Upper lobe of left lung (tissue), 4 donors: ENCODE measurements at regions not wholly inside any gene's neighbourhood (a gene's known extent, or its start where the extent isn't known, plus 50 kb on each side); places are given as distances from the start of the nearest gene placed in this dataset.

ENCODE experiments used
- CTCF ChIP-seq, 6 experiments: fragments of 450-650 bp in 4 of 6; fragments of 200-600 bp in 2 of 6; sonication (generic) in 2 of 6; IDR thresholded peaks; one replicate each; pipeline ENCODE4 v1.5.1; 2016 to 2019; ENCODE audit warnings: antibody characterized with exemption in 6 of 6
- EP300 ChIP-seq, 4 donors: sonication (generic); formaldehyde crosslinking; IDR thresholded peaks; one replicate each; pipeline ENCODE4 v1.5.1; 2017; ENCODE audit warnings: antibody characterized with exemption in 4 of 4, control low read depth in 2 of 4
- POLR2A ChIP-seq, 4 donors: fragments of 450-650 bp; IDR thresholded peaks; one replicate each; pipeline ENCODE4 v1.5.1; 2016 to 2017; ENCODE audit warnings: antibody characterized with exemption in 4 of 4, mild to moderate bottlenecking in 2 of 4
- POLR2AphosphoS5 ChIP-seq, 2 donors: sonication (generic); formaldehyde crosslinking; IDR thresholded peaks; one replicate each; pipeline ENCODE4 v1.5.1; 2017; ENCODE audit warnings: antibody characterized with exemption in 2 of 2

GRCh38 chr3:38950581-38950980 is 101.2 kb downstream of the SCN11A start:
- TF ChIP-seq CTCF (IDR thresholded peaks at IDR 0.05) (no peak), POLR2A (IDR thresholded peaks at IDR 0.05) (no peak), EP300 (IDR thresholded peaks at IDR 0.05) (no peak), POLR2AphosphoS5 (IDR thresholded peaks at IDR 0.05) (no peak)
